ENCODE measurements at regions not wholly inside any gene's neighbourhood (a gene's known extent, or its start where the extent isn't known, plus 50 kb on each side); places are given as distances from the start of the nearest gene placed in this dataset.

- peaks cover 17% of the 10 kb centered on the region; the same call in 1 of the 2 replicates for H3K4me1 ChIP-seq (ENCODE audit: insufficient read depth)
- no peaks in the 10 kb centered on the region for H3K36me3 Mint-ChIP-seq (ENCODE audit: low read depth)
- no peaks in the 10 kb centered on the region for H4K20me1 ChIP-seq (replicated peaks; ENCODE audit: insufficient read depth)
- peaks cover 24% of the 10 kb centered on the region for H3K4me1 Mint-ChIP-seq
- no peaks in the 10 kb centered on the region for H3K27me3 ChIP-seq (ENCODE audit: insufficient read depth)
- no peak for ATAC-seq
- 0 out of 2 replicates have a peak, but pooled peaks cover 10% of the 10 kb centered on the region for H3K9me2 ChIP-seq (ENCODE audit: insufficient read depth)
- no peak overlapping the region for H2AFZ ChIP-seq
- no peaks in the 10 kb centered on the region for H3K79me2 ChIP-seq (replicated peaks; ENCODE audit: insufficient read depth)
- no peak for DNase-seq (ENCODE audit: low spot score)
- TF ChIP-seq ZNF331 (CRISPR knock-in tag; IDR thresholded peaks at IDR 0.05; ENCODE audit: low read depth) (no peak), CREB1 (CRISPR knock-in tag; IDR thresholded peaks at IDR 0.05; ENCODE audit: low read depth) (no peak), CTCF (conservative IDR thresholded peaks at IDR 0.05; ENCODE audit: low read depth in 2 of 2) (no peak), REST (IDR thresholded peaks at IDR 0.05; ENCODE audit: unreplicated experiment) (no peak), NANOG (IDR thresholded peaks at IDR 0.05; ENCODE audit: borderline replicate concordance) (no peak), EZH2 (IDR thresholded peaks at IDR 0.05; ENCODE audit: low read depth, unreplicated experiment) (no peak), ETS1 (IDR thresholded peaks at IDR 0.05) (no peak), ZNF114 (CRISPR knock-in tag; IDR thresholded peaks at IDR 0.05) (no peak), EZH2phosphoT487 (IDR thresholded peaks at IDR 0.05; ENCODE audit: unreplicated experiment) (no peak), JUNB (IDR thresholded peaks at IDR 0.05; ENCODE audit: unreplicated experiment) (no peak)
- H3K27ac ChIP-seq (ENCODE audit: low read depth) = no peak overlapping the region
- H3F3A ChIP-seq (replicated peaks; ENCODE audit: low read depth) = no peaks in the 10 kb centered on the region
- H3K4me2 ChIP-seq = no peak overlapping the region
- H3K27me3 Mint-ChIP-seq (ENCODE audit: insufficient read depth, low read depth, poor library complexity) = no peaks in the 10 kb centered on the region
- H3K9me3 Mint-ChIP-seq = no peaks in the 10 kb centered on the region
- no peak overlapping the region for H3K27ac Mint-ChIP-seq
- H3K4me3 Mint-ChIP-seq = no peak overlapping the region
- no peak overlapping the region for H3K4me3 ChIP-seq
- H3K36me3 ChIP-seq (ENCODE audit: insufficient read depth) = no peaks in the 10 kb centered on the region
Observed at GRCh38 chr20:39641423-39641822, 679.3 kb downstream of the DHX35 start.
